ENCODE measurements at regions not wholly inside any gene's neighbourhood (a gene's known extent, or its start where the extent isn't known, plus 50 kb on each side); places are given as distances from the start of the nearest gene placed in this dataset.

DNA sequence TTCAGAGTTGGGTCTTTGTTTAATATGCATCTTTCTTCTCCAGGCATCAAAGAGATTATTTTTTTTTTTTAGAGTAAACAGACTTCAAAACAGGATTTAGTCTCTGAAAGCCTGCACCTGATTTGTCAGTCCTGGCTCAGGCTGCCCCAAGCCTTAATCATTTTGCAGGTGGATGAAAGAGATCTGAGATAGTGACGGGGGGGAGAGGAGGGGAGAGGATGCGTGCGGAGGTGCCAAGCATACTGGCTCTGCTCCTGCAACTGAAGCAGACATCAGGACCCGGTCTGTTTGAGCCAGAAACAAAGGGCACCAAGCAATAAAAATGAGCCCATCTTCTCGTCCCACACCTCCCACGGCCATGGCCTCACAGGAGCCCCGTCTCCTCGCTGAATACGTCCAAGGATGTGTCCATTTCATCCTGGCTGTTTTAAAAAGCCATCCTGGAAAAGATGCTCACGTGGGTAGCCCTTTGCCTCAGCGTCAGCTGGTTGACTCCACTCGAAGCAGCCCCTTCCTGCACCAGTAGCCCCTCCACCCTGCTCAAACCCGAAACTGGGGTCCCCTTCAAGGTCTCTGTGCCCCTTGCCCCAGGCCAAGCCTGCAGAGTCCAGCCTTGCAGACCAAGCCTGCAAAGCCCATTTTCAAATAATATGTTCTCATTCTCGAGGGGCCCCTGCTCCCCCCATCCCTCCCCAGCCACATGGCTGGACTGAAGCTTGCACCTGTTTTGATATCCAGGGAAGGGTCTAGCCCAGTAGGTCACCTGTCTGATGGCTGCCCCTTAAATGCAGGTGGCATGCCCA, 84.8 kb upstream of the TNRC6C start:
- Histone ChIP-seq H3K27me3 (ENCODE audit: control insufficient read depth, insufficient read depth, low read length) (no peaks in the 10 kb centered on the region), H3K9ac (ENCODE audit: insufficient read depth, low read length) (no peak overlapping the region), H3K4me3 (replicated peaks in 1 of 4; ENCODE audit: control extremely low read depth in 1 of 4, insufficient read depth in 1 of 4, low read depth in 3 of 4, low read length in 4 of 4) (no peak overlapping the region), H3K27ac (ENCODE audit: insufficient read depth, low read length) (no peak overlapping the region), H3K9me3 (ENCODE audit: control insufficient read depth, insufficient read depth, low read depth, low read length) (no peaks in the 10 kb centered on the region), H3K4me2 (ENCODE audit: extremely low read depth, insufficient read depth, low read length) (no peak overlapping the region), H3K79me2 (ENCODE audit: control insufficient read depth, insufficient read depth, low read length) (no peaks in the 10 kb centered on the region), H3K4me1 (ENCODE audit: control insufficient read depth, extremely low read depth, insufficient read depth, low read length) (no peaks in the 10 kb centered on the region), H3K36me3 (ENCODE audit: control insufficient read depth, insufficient read depth, low read length) (no peaks in the 10 kb centered on the region), H4K20me1 (ENCODE audit: control insufficient read depth, extremely low read depth, insufficient read depth, low read length) (no peaks in the 10 kb centered on the region), H2AFZ (ENCODE audit: low read length) (no peak overlapping the region)
- TF ChIP-seq EZH2 (IDR thresholded peaks at IDR 0.05; ENCODE audit: low read length, missing control alignments) (no peak), CTCF (conservative IDR thresholded peaks at IDR 0.05 in 1 of 2, IDR thresholded peaks at IDR 0.05 in 1 of 2; ENCODE audit: low read depth in 1 of 2, low read length in 2 of 2) (no peak)
- DNase-seq (ENCODE audit: low read depth in 2 of 2): no peak

DNA sequence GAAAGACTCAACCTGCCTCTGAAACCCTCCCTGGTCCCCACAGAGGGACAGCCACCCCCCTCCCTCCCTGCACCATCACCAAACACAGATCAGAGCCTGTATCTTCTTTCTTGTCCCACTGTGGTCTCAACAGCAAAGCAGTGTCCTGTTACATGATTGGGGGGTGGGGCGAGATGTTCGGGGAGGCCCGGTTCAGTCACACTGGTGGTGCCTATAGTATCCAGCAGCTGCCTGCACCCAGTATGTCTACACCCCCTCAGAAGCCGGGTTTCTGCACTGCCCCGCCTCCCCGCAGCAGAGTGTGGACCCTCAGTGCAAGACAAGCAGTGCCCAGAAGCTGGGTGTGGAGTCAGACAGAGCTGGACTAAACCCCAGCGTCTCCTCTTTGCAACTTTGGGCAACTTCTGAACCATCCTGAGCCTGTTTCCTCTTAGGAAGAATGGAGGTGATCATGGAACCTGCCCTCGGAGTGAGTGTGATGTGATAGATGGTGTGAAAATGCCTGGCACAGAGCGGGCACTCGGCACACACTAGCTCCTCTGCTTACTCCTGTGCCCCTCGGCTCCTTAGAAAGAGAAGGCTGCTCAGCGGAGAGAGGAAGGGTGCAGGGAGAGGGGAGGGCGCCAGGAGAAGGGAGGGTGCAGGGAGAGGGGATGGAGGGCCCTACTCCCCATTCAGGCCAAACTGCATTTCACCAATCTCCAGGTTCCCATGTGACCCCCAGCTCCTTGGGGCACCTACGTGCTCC, 84.0 kb upstream of the TNRC6C start:
- Histone ChIP-seq H3K27ac (ENCODE audit: insufficient read depth, low read length) (no peak overlapping the region), H3K9ac (ENCODE audit: insufficient read depth, low read length) (no peak overlapping the region), H3K36me3 (ENCODE audit: control insufficient read depth, insufficient read depth, low read length) (no peaks in the 10 kb centered on the region), H3K79me2 (ENCODE audit: control insufficient read depth, insufficient read depth, low read length) (no peaks in the 10 kb centered on the region), H3K4me1 (ENCODE audit: control insufficient read depth, extremely low read depth, insufficient read depth, low read length) (no peaks in the 10 kb centered on the region), H4K20me1 (ENCODE audit: control insufficient read depth, extremely low read depth, insufficient read depth, low read length) (no peaks in the 10 kb centered on the region), H3K4me3 (replicated peaks in 1 of 4; ENCODE audit: control extremely low read depth in 1 of 4, insufficient read depth in 1 of 4, low read depth in 3 of 4, low read length in 4 of 4) (no peak overlapping the region), H2AFZ (ENCODE audit: low read length) (no peak overlapping the region), H3K9me3 (ENCODE audit: control insufficient read depth, insufficient read depth, low read depth, low read length) (no peaks in the 10 kb centered on the region), H3K27me3 (ENCODE audit: control insufficient read depth, insufficient read depth, low read length) (no peaks in the 10 kb centered on the region), H3K4me2 (ENCODE audit: extremely low read depth, insufficient read depth, low read length) (no peak overlapping the region)
- no peak for DNase-seq (ENCODE audit: low read depth in 2 of 2)
- TF ChIP-seq CTCF (conservative IDR thresholded peaks at IDR 0.05 in 1 of 2, IDR thresholded peaks at IDR 0.05 in 1 of 2; ENCODE audit: low read depth in 1 of 2, low read length in 2 of 2) (no peak), EZH2 (IDR thresholded peaks at IDR 0.05; ENCODE audit: low read length, missing control alignments) (no peak)

- TF ChIP-seq EZH2 (IDR thresholded peaks at IDR 0.05; ENCODE audit: low read length, missing control alignments): no peak
- TF ChIP-seq CTCF (conservative IDR thresholded peaks at IDR 0.05 in 1 of 2, IDR thresholded peaks at IDR 0.05 in 1 of 2; ENCODE audit: low read depth in 1 of 2, low read length in 2 of 2): no peak
- Histone ChIP-seq H2AFZ (ENCODE audit: low read length) (no peak overlapping the region), H3K79me2 (ENCODE audit: control insufficient read depth, insufficient read depth, low read length) (no peaks in the 10 kb centered on the region), H3K27ac (ENCODE audit: insufficient read depth, low read length) (no peak overlapping the region), H3K9me3 (ENCODE audit: control insufficient read depth, insufficient read depth, low read depth, low read length) (no peaks in the 10 kb centered on the region), H3K27me3 (ENCODE audit: control insufficient read depth, insufficient read depth, low read length) (no peaks in the 10 kb centered on the region), H3K9ac (ENCODE audit: insufficient read depth, low read length) (no peak overlapping the region), H3K4me1 (ENCODE audit: control insufficient read depth, extremely low read depth, insufficient read depth, low read length) (no peaks in the 10 kb centered on the region), H4K20me1 (ENCODE audit: control insufficient read depth, extremely low read depth, insufficient read depth, low read length) (no peaks in the 10 kb centered on the region), H3K36me3 (ENCODE audit: control insufficient read depth, insufficient read depth, low read length) (no peaks in the 10 kb centered on the region), H3K4me2 (ENCODE audit: extremely low read depth, insufficient read depth, low read length) (no peak overlapping the region), H3K4me3 (replicated peaks in 1 of 4; ENCODE audit: control extremely low read depth in 1 of 4, insufficient read depth in 1 of 4, low read depth in 3 of 4, low read length in 4 of 4) (no peak overlapping the region)
- peak; percentile 8 to 95 for DNase-seq (ENCODE audit: low read depth in 2 of 2)
Observed at GRCh38 chr17:77875051-77875780, 83.3 kb upstream of the TNRC6C start.
